GM12878 (cell line): ENCODE measurements at regions not wholly inside any gene's neighbourhood (a gene's known extent, or its start where the extent isn't known, plus 50 kb on each side); places are given as distances from the start of the nearest gene placed in this dataset.

Experiments
- ATF2 ChIP-seq: IDR thresholded peaks from 2 replicates; pipeline ENCODE4 v1.6.1; 2012; ENCODE audit warnings: low read length, inconsistent platforms
- BHLHE40 ChIP-seq, 2 experiments: fragments of 450-650 bp in 1 of 2; IDR thresholded peaks; 2 replicates each; pipeline ENCODE4 v1.6.1; 2011 to 2017; ENCODE audit warnings: low read depth in 2 of 2, borderline replicate concordance in 1 of 2, improper control_type of control experiment in 1 of 2, low read length in 1 of 2, mild to moderate bottlenecking in 1 of 2
- BRCA1 ChIP-seq: IDR thresholded peaks from 2 replicates; pipeline ENCODE4 v1.6.1; 2011; ENCODE audit warnings: low read depth, low read length, improper control_type of control experiment
- CBFB ChIP-seq: IDR thresholded peaks from 2 replicates; pipeline ENCODE4 v1.6.1; 2016; ENCODE audit warnings: antibody characterized with exemption, low read depth
- CHD2 ChIP-seq: IDR thresholded peaks from 2 replicates; pipeline ENCODE4 v1.6.1; 2011; ENCODE audit warnings: low read depth, low read length, improper control_type of control experiment, borderline replicate concordance
- CTCF ChIP-seq, 3 experiments: IDR thresholded peaks in 2 of 3; conservative IDR thresholded peaks in 1 of 3; 2 replicates each; pipeline ENCODE4 v1.5.1; 2011; ENCODE audit warnings: low read depth in 3 of 3, low read length in 3 of 3, mild to moderate bottlenecking in 3 of 3, control low read depth in 2 of 3, moderate library complexity in 2 of 3, inconsistent platforms in 1 of 3, mixed read lengths in 1 of 3; ENCODE audit not compliant: control insufficient read depth in 2 of 3, insufficient read depth in 1 of 3; ENCODE audit errors: extremely low read depth in 1 of 3
- EP300 ChIP-seq, 2 experiments: fragments of 150-350 bp in 1 of 2; IDR thresholded peaks; 2 replicates each; pipeline ENCODE4 v1.6.1; 2011 to 2012; ENCODE audit warnings: low read depth in 2 of 2, low read length in 2 of 2, borderline replicate concordance in 1 of 2, improper control_type of control experiment in 1 of 2, inconsistent platforms in 1 of 2; ENCODE audit not compliant: control insufficient read depth in 1 of 2
- EZH2 ChIP-seq: IDR thresholded peaks from 2 replicates; pipeline ENCODE4 v1.6.1; 2012; ENCODE audit warnings: low read depth, mild to moderate bottlenecking, control low read depth, inconsistent platforms, low read length, borderline replicate concordance; ENCODE audit not compliant: control insufficient read depth
- MAX ChIP-seq: IDR thresholded peaks from 2 replicates; pipeline ENCODE4 v1.6.1; 2012; ENCODE audit warnings: low read depth, low read length, improper control_type of control experiment
- POLR2A ChIP-seq: IDR thresholded peaks from 2 replicates; pipeline ENCODE4 v1.6.1; 2011; ENCODE audit warnings: low read depth, mild to moderate bottlenecking, low read length
- SMC3 ChIP-seq: IDR thresholded peaks from 2 replicates; pipeline ENCODE4 v1.6.1; 2011; ENCODE audit warnings: low read length, improper control_type of control experiment, borderline replicate concordance
- SUZ12 ChIP-seq: fragments of 200-600 bp; sonication (generic); IDR thresholded peaks from one replicate; pipeline ENCODE4 v1.6.1; 2018; ENCODE audit warnings: antibody characterized with exemption, mild to moderate bottlenecking; ENCODE audit not compliant: unreplicated experiment
- TF ChIP-seq, protein P1 (sequence below): IDR thresholded peaks from 2 replicates; pipeline ENCODE4 v1.6.1; 2011; ENCODE audit warnings: low read depth, low read length, improper control_type of control experiment, borderline replicate concordance
- TF ChIP-seq, protein P2 (sequence below): fragments of 450-650 bp; IDR thresholded peaks from 2 replicates; pipeline ENCODE4 v1.6.1; 2017; ENCODE audit warnings: mild to moderate bottlenecking, moderate library complexity

DNA sequence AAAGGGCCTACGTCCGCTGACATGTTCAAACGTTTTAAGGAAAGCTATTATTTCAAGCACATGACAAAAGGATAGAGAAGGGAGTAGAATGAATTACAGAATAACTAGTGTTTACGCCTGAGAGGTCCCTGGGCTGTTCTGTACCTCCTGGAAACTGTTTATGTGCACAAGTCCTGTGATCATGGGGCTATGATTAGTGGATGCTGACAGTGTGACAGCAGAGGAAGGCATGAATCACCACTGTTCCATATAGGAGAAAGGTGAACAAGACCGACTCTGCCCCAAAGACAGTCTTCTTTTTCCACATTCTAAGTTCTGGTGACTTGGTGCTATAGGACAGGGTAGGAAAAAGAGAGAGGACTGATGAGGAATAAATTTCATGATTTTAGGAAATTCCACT, 249.2 kb upstream of the PRDM1 start:
- TF ChIP-seq EP300 (IDR thresholded peaks at IDR 0.05; ENCODE audit: borderline replicate concordance in 1 of 2, control insufficient read depth in 1 of 2, low read depth in 2 of 2, low read length in 2 of 2), result no peak
- TF ChIP-seq SUZ12, result no peak
- no peak for TF ChIP-seq POLR2A
- no peak for TF ChIP-seq MAX
- no peak for TF ChIP-seq CTCF (IDR thresholded peaks at IDR 0.05 in 2 of 3, conservative IDR thresholded peaks at IDR 0.05 in 1 of 3; ENCODE audit: control insufficient read depth in 2 of 3, extremely low read depth in 1 of 3, insufficient read depth in 1 of 3, low read depth in 3 of 3, low read length in 3 of 3)
- TF ChIP-seq, protein P1, sequence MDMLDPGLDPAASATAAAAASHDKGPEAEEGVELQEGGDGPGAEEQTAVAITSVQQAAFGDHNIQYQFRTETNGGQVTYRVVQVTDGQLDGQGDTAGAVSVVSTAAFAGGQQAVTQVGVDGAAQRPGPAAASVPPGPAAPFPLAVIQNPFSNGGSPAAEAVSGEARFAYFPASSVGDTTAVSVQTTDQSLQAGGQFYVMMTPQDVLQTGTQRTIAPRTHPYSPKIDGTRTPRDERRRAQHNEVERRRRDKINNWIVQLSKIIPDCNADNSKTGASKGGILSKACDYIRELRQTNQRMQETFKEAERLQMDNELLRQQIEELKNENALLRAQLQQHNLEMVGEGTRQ, result no peak
- TF ChIP-seq, protein P2, sequence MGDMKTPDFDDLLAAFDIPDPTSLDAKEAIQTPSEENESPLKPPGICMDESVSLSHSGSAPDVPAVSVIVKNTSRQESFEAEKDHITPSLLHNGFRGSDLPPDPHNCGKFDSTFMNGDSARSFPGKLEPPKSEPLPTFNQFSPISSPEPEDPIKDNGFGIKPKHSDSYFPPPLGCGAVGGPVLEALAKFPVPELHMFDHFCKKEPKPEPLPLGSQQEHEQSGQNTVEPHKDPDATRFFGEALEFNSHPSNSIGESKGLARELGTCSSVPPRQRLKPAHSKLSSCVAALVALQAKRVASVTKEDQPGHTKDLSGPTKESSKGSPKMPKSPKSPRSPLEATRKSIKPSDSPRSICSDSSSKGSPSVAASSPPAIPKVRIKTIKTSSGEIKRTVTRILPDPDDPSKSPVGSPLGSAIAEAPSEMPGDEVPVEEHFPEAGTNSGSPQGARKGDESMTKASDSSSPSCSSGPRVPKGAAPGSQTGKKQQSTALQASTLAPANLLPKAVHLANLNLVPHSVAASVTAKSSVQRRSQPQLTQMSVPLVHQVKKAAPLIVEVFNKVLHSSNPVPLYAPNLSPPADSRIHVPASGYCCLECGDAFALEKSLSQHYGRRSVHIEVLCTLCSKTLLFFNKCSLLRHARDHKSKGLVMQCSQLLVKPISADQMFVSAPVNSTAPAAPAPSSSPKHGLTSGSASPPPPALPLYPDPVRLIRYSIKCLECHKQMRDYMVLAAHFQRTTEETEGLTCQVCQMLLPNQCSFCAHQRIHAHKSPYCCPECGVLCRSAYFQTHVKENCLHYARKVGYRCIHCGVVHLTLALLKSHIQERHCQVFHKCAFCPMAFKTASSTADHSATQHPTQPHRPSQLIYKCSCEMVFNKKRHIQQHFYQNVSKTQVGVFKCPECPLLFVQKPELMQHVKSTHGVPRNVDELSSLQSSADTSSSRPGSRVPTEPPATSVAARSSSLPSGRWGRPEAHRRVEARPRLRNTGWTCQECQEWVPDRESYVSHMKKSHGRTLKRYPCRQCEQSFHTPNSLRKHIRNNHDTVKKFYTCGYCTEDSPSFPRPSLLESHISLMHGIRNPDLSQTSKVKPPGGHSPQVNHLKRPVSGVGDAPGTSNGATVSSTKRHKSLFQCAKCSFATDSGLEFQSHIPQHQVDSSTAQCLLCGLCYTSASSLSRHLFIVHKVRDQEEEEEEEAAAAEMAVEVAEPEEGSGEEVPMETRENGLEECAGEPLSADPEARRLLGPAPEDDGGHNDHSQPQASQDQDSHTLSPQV, result no peak
- TF ChIP-seq EZH2, result no peak
- TF ChIP-seq SMC3, result no peak
- no peak for TF ChIP-seq BRCA1
- no peak for TF ChIP-seq BHLHE40 (IDR thresholded peaks at IDR 0.05; ENCODE audit: borderline replicate concordance in 1 of 2, low read depth in 2 of 2, low read length in 1 of 2)
- TF ChIP-seq CHD2, result no peak
- no peak for TF ChIP-seq ATF2
- no peak for TF ChIP-seq CBFB
